ENCODE measurements at regions not wholly inside any gene's neighbourhood (a gene's known extent, or its start where the extent isn't known, plus 50 kb on each side); places are given as distances from the start of the nearest gene placed in this dataset.

DNA sequence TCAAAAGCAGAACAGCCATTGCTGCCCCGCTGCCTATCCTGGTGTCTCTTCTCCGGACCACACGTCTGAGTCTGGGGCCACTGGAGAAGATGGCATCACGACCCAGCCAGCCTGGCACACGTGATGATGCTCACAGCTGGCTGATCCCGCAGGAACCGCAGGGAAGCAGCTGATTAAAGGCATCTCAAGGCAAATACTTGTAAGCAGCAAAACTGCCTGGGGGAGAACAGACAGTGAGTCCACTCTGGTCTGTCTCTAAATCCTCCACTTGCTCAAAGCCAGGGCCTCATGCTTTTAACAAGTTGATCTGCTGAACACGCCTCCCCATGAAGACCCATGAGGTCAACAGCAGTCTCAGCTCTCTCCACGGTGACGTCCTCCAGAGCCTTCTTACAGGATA lies 108.6 kb downstream of the BRD1 start:
- TF ChIP-seq ZNF558 (tag by site-specific recombination; IDR thresholded peaks at IDR 0.05): no peak
- no peak for TF ChIP-seq ZNF202 (tag by site-specific recombination; IDR thresholded peaks at IDR 0.05; ENCODE audit: borderline replicate concordance)
- no peak for TF ChIP-seq ZNF23 (tag by site-specific recombination; IDR thresholded peaks at IDR 0.05; ENCODE audit: borderline replicate concordance)
- no peak for TF ChIP-seq SCRT1 (tag by site-specific recombination; IDR thresholded peaks at IDR 0.05; ENCODE audit: borderline replicate concordance)
- no peak for TF ChIP-seq ZNF658 (tag by site-specific recombination; IDR thresholded peaks at IDR 0.05)
- no peak for TF ChIP-seq ZNF629 (tag by site-specific recombination; IDR thresholded peaks at IDR 0.05)
- TF ChIP-seq, protein P1, sequence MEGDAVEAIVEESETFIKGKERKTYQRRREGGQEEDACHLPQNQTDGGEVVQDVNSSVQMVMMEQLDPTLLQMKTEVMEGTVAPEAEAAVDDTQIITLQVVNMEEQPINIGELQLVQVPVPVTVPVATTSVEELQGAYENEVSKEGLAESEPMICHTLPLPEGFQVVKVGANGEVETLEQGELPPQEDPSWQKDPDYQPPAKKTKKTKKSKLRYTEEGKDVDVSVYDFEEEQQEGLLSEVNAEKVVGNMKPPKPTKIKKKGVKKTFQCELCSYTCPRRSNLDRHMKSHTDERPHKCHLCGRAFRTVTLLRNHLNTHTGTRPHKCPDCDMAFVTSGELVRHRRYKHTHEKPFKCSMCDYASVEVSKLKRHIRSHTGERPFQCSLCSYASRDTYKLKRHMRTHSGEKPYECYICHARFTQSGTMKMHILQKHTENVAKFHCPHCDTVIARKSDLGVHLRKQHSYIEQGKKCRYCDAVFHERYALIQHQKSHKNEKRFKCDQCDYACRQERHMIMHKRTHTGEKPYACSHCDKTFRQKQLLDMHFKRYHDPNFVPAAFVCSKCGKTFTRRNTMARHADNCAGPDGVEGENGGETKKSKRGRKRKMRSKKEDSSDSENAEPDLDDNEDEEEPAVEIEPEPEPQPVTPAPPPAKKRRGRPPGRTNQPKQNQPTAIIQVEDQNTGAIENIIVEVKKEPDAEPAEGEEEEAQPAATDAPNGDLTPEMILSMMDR (tag by site-specific recombination; IDR thresholded peaks at IDR 0.05): no peak
- TF ChIP-seq TCF7L2 (IDR thresholded peaks at IDR 0.05; ENCODE audit: borderline replicate concordance, low read depth, low read length): no peak
- no peak for TF ChIP-seq SP2 (tag by site-specific recombination; IDR thresholded peaks at IDR 0.05)
